Stimulated activated naive CD4-positive, alpha-beta T cell (primary cell): ENCODE measurements at regions not wholly inside any gene's neighbourhood (a gene's known extent, or its start where the extent isn't known, plus 50 kb on each side); places are given as distances from the start of the nearest gene placed in this dataset.
"Not testable (repeated sequence)": the region's sequence is repeated elsewhere in the genome, so short reads cannot be mapped to it uniquely, and the experiment has no call there.

Experiments used
- DNase-seq, 6 experiments: peaks; one replicate each; lab custom pipeline; 2025; lab: John Stamatoyannopoulos, UW

GRCh38 chr1:164163289-164163849 lies 395.6 kb upstream of the PBX1 start:
- no peak for DNase-seq

GRCh38 chr1:164165466-164165865 lies 393.5 kb upstream of the PBX1 start:
- DNase-seq: no peak

GRCh38 chr1:164166454-164166853 lies 392.5 kb upstream of the PBX1 start:
- not testable (repeated sequence) for DNase-seq

GRCh38 chr1:164177118-164177517 lies 381.9 kb upstream of the PBX1 start:
- no peak for DNase-seq

GRCh38 chr1:164180824-164181223 lies 378.2 kb upstream of the PBX1 start:
- DNase-seq: no peak

GRCh38 chr1:164183854-164184635 lies 374.9 kb upstream of the PBX1 start:
- DNase-seq: no peak

GRCh38 chr1:164186881-164187280 lies 372.1 kb upstream of the PBX1 start:
- DNase-seq: no peak

GRCh38 chr1:164188497-164188896 lies 370.5 kb upstream of the PBX1 start:
- no peak for DNase-seq

GRCh38 chr1:164191191-164191590 lies 367.8 kb upstream of the PBX1 start:
- no peak for DNase-seq

GRCh38 chr1:164210211-164210739 lies 348.7 kb upstream of the PBX1 start:
- DNase-seq: no peak

- no peak for DNase-seq
Measured at GRCh38 chr1:164223378-164223777, 335.6 kb upstream of the PBX1 start.

GRCh38 chr1:164225011-164225410 lies 334.0 kb upstream of the PBX1 start:
- DNase-seq: no peak

GRCh38 chr1:164226977-164227376 lies 332.0 kb upstream of the PBX1 start:
- DNase-seq: no peak

GRCh38 chr1:164228928-164229327 lies 330.1 kb upstream of the PBX1 start:
- no peak for DNase-seq

GRCh38 chr1:164233149-164233548 lies 325.8 kb upstream of the PBX1 start:
- no peak for DNase-seq

- DNase-seq: no peak
Measured at GRCh38 chr1:164240081-164240480, 318.9 kb upstream of the PBX1 start.

- no peak for DNase-seq
Measured at GRCh38 chr1:164250365-164250764, 308.6 kb upstream of the PBX1 start.

- DNase-seq: no peak
Measured at GRCh38 chr1:164256456-164256855, 302.5 kb upstream of the PBX1 start.

- DNase-seq: no peak
Measured at GRCh38 chr1:164261691-164262240, 297.2 kb upstream of the PBX1 start.

- no peak for DNase-seq
Measured at GRCh38 chr1:164263540-164263939, 295.4 kb upstream of the PBX1 start.

GRCh38 chr1:164265232-164265631 lies 293.8 kb upstream of the PBX1 start:
- no peak for DNase-seq

GRCh38 chr1:164272156-164272555 lies 286.8 kb upstream of the PBX1 start:
- DNase-seq: no peak

GRCh38 chr1:164296172-164296571 lies 262.8 kb upstream of the PBX1 start:
- no peak for DNase-seq
